K562 (cell line): ENCODE measurements at regions not wholly inside any gene's neighbourhood (a gene's known extent, or its start where the extent isn't known, plus 50 kb on each side); places are given as distances from the start of the nearest gene placed in this dataset.

Experiments
- ATAC-seq: fragments of 200-7000 bp; cut with Tn5 transposase; 3 replicates; pipeline ENCODE4 v1.9.1; 2020; ENCODE audit warnings: moderate library complexity
- BruUV-seq: library from RNA; stranded (reverse); fragments of 400-500 nt; replicated peaks from 2 replicates; lab custom pipeline; 2021; lab: Mats Ljungman, UMichigan
- CTCF ChIA-PET: fragments of 300-600 bp; formaldehyde crosslinking; extraction: SDS; loops from one replicate; lab custom pipeline; 2021; ENCODE audit warnings: low intra/inter-chr PET ratio; lab: Yijun Ruan, JAX
- POLR2A ChIA-PET: fragments of 300-600, 350-650 bp; sonication (Branson Sonifier 250); formaldehyde crosslinking; extraction: SDS; loops from one replicate; lab custom pipeline; 2021; ENCODE audit warnings: antibody characterized with exemption, inconsistent platforms; lab: Yijun Ruan, JAX
- DNase-seq, 4 experiments: peaks; one replicate each; pipeline versions ENCODE4 v3.0.0 to v3.0.0-alpha.2; 2011 to 2018; ENCODE audit warnings: low spot score in 3 of 4, mixed read lengths in 3 of 4; ENCODE audit errors: extremely low read depth in 1 of 4
- FAIRE-seq: peaks from 2 replicates; lab custom pipeline; 2011; peaks lifted over from hg19 to GRCh38; lab: Jason Lieb, UNC
- H2AFZ ChIP-seq: 2 replicates; pipeline ENCODE4 v1.6.0; 2011; ENCODE audit warnings: low read depth, low read length, control low read depth, inconsistent platforms
- H3K27ac ChIP-seq: fragments of 200-600 bp; 3 replicates; pipeline ENCODE4 v1.8.0; 2011; ENCODE audit warnings: low read depth, mild to moderate bottlenecking, control low read depth, inconsistent platforms, low read length, moderate library complexity, mixed read lengths; ENCODE audit errors: extremely low read depth
- H3K27me3 ChIP-seq, 2 experiments: fragments of 300-600 bp in 1 of 2; 2 replicates in 1 of 2; 3 replicates in 1 of 2; pipeline versions ENCODE4 v1.6.0 to v1.8.0; 2011; ENCODE audit warnings: inconsistent platforms in 2 of 2, low read length in 2 of 2, mild to moderate bottlenecking in 1 of 2, mixed read lengths in 1 of 2, moderate library complexity in 1 of 2; ENCODE audit not compliant: control insufficient read depth in 2 of 2, insufficient read depth in 2 of 2
- H3K36me3 ChIP-seq: fragments of 300-600 bp; 3 replicates; pipeline ENCODE4 v1.8.0; 2011; ENCODE audit warnings: mild to moderate bottlenecking, low read length, inconsistent platforms; ENCODE audit not compliant: control insufficient read depth, insufficient read depth
- H3K4me1 ChIP-seq, 2 experiments: fragments of 200-600 bp in 1 of 2; replicated peaks in 1 of 2; 2 replicates in 1 of 2; 3 replicates in 1 of 2; pipeline versions ENCODE4 v1.5.1 to v1.8.0; 2011; ENCODE audit warnings: inconsistent platforms in 2 of 2, low read length in 2 of 2, mild to moderate bottlenecking in 1 of 2, mixed read lengths in 1 of 2, moderate library complexity in 1 of 2; ENCODE audit not compliant: control insufficient read depth in 2 of 2, insufficient read depth in 2 of 2
- H3K4me2 ChIP-seq: 2 replicates; pipeline ENCODE4 v1.6.1; 2011; ENCODE audit warnings: low read length, control low read depth, inconsistent platforms, mixed read lengths; ENCODE audit not compliant: insufficient read depth
- H3K4me3 ChIP-seq: fragments of 200-600 bp; sonication (generic), shearing (Covaris generic); 2 replicates; pipeline ENCODE4 v1.5.1; 2016; ENCODE audit warnings: control low read depth, inconsistent platforms
- H3K79me2 ChIP-seq: fragments of 200-600 bp; 3 replicates; pipeline ENCODE4 v1.8.0; 2011; ENCODE audit warnings: low read length, inconsistent platforms; ENCODE audit not compliant: control insufficient read depth, insufficient read depth
- H3K9ac ChIP-seq, 2 experiments: 2 replicates each; pipeline versions ENCODE4 v1.6.0 to v1.6.1; 2011; ENCODE audit warnings: low read depth in 2 of 2, low read length in 2 of 2, control low read depth in 1 of 2, inconsistent platforms in 1 of 2, mild to moderate bottlenecking in 1 of 2, mixed read lengths in 1 of 2; ENCODE audit not compliant: insufficient read depth in 1 of 2
- H3K9me1 ChIP-seq: one replicate; pipeline ENCODE4 v1.6.0; 2011; ENCODE audit warnings: inconsistent platforms, mild to moderate bottlenecking, low read length, moderate library complexity; ENCODE audit not compliant: control insufficient read depth, insufficient read depth
- H3K9me3 ChIP-seq: replicated peaks from 2 replicates; pipeline ENCODE4 v1.5.1; 2011; ENCODE audit warnings: low read depth, low read length, inconsistent platforms; ENCODE audit not compliant: control insufficient read depth, insufficient read depth
- H4K20me1 ChIP-seq: replicated peaks from 2 replicates; pipeline ENCODE4 v1.6.1; 2011; ENCODE audit warnings: low read length, inconsistent platforms, mixed read lengths; ENCODE audit not compliant: control insufficient read depth, insufficient read depth
- ATF1 ChIP-seq, 2 experiments: fragments of 450-650 bp in 1 of 2; IDR thresholded peaks; 2 replicates each; pipeline ENCODE4 v1.6.1; 2016; ENCODE audit warnings: missing compliant biosample characterization in 1 of 2, missing genetic modification characterization in 1 of 2
- CCNT2 ChIP-seq: IDR thresholded peaks from 2 replicates; pipeline ENCODE4 v1.6.1; 2011; ENCODE audit warnings: borderline replicate concordance, low read depth, mild to moderate bottlenecking, moderate library complexity, mixed read lengths, low read length; ENCODE audit not compliant: insufficient read length; ENCODE audit errors: extremely low read depth
- ETV5 ChIP-seq: sonication (generic); formaldehyde crosslinking; IDR thresholded peaks from 2 replicates; pipeline ENCODE4 v1.4.0; 2020; ENCODE audit warnings: low read depth, mild to moderate bottlenecking, missing genetic modification reagents
- GATA2 ChIP-seq: sonication (generic); formaldehyde crosslinking; IDR thresholded peaks from 2 replicates; pipeline ENCODE4 v1.4.0; 2020; ENCODE audit warnings: mild to moderate bottlenecking, missing genetic modification reagents
- GATAD2A ChIP-seq: fragments of 450-650 bp; IDR thresholded peaks from 2 replicates; pipeline ENCODE4 v1.6.1; 2017
- GTF2E2 ChIP-seq: fragments of 200-800 bp; sonication (Bioruptor generic); IDR thresholded peaks from 2 replicates; pipeline ENCODE4 v1.6.1; 2016; ENCODE audit warnings: missing genetic modification characterization, missing compliant biosample characterization
- HMG20B ChIP-seq: fragments of 250-450 bp; sonication (Bioruptor Pico); IDR thresholded peaks from 2 replicates; pipeline ENCODE4 v1.5.0; 2021; ENCODE audit warnings: mild to moderate bottlenecking
- JUND ChIP-seq, 2 experiments: IDR thresholded peaks; 2 replicates in 1 of 2; 3 replicates in 1 of 2; pipeline ENCODE4 v1.6.1; 2011; ENCODE audit warnings: borderline replicate concordance in 2 of 2, low read depth in 2 of 2, low read length in 2 of 2, improper control_type of control experiment in 1 of 2, missing biosample characterization in 1 of 2, missing genetic modification characterization in 1 of 2, missing genetic modification reagents in 1 of 2
- MYBL2 ChIP-seq, 2 experiments: fragments of 450-650 bp in 1 of 2; sonication (generic) in 1 of 2; formaldehyde crosslinking in 1 of 2; IDR thresholded peaks; 2 replicates each; pipeline versions ENCODE4 v1.6.1 to v1.8.1; 2017 to 2022; ENCODE audit warnings: borderline replicate concordance in 1 of 2, inconsistent platforms in 1 of 2, low read depth in 1 of 2, mild to moderate bottlenecking in 1 of 2, missing genetic modification reagents in 1 of 2, moderate library complexity in 1 of 2
- RAD51 ChIP-seq: fragments of 450-650 bp; IDR thresholded peaks from 2 replicates; pipeline ENCODE4 v1.7.1; 2016; ENCODE audit warnings: low read depth, mild to moderate bottlenecking, borderline replicate concordance
- RBM14 ChIP-seq: fragments of 200-400 bp; formaldehyde crosslinking; IDR thresholded peaks from 2 replicates; pipeline ENCODE4 v1.6.1; 2018; ENCODE audit warnings: low read depth, mild to moderate bottlenecking, low read length, moderate library complexity, borderline replicate concordance; ENCODE audit not compliant: insufficient read depth
- ZBTB7A ChIP-seq: IDR thresholded peaks from 2 replicates; pipeline ENCODE4 v1.6.1; 2011; ENCODE audit warnings: low read depth, mild to moderate bottlenecking, low read length, moderate library complexity, borderline replicate concordance; ENCODE audit not compliant: control insufficient read depth
- ZNF143 ChIP-seq: sonication (generic); formaldehyde crosslinking; IDR thresholded peaks from 2 replicates; pipeline ENCODE4 v1.9.0; 2022; ENCODE audit warnings: mild to moderate bottlenecking, missing genetic modification reagents
- ZNF668 ChIP-seq: fragments of 250-450 bp; sonication (Bioruptor Pico); IDR thresholded peaks from 2 replicates; pipeline ENCODE4 v1.8.0; 2022; ENCODE audit warnings: mild to moderate bottlenecking, inconsistent platforms
- ZNF778 ChIP-seq: fragments of 450-650 bp; formaldehyde crosslinking; IDR thresholded peaks from 2 replicates; pipeline ENCODE4 v1.4.0; 2020; ENCODE audit warnings: mild to moderate bottlenecking, moderate library complexity
- WGBS: fragments of 100-300 bp; shearing (Covaris generic); methylation state at CpG from one replicate; pipeline ENCODE4 v1.1.6; 2016; ENCODE audit warnings: low coverage, mixed read lengths; ENCODE audit not compliant: insufficient coverage; ENCODE audit errors: missing lambda C conversion rate; 5-methylcytosine and 5-hydroxymethylcytosine counted together
- in situ Hi-C: fragments of 300-500 bp; cut with MboI; formaldehyde crosslinking; loops from 4 replicates; pipeline ENCODE4 v1.15.0; 2018; ENCODE audit warnings: inconsistent platforms, mixed read lengths
- intact Hi-C: fragments of 100-400 bp; cut with micrococcal nuclease; formaldehyde crosslinking; loops from 2 replicates; pipeline ENCODE4 v1.14.2; 2022
- TF ChIP-seq, protein P1 (sequence below): sonication (generic); formaldehyde crosslinking; IDR thresholded peaks from 2 replicates; pipeline ENCODE4 v1.9.0; 2022; ENCODE audit warnings: mild to moderate bottlenecking, missing genetic modification reagents
- TF ChIP-seq, protein P2 (sequence below): fragments of 250-450 bp; sonication (Bioruptor Pico); IDR thresholded peaks from 2 replicates; pipeline ENCODE4 v1.9.0; 2021; ENCODE audit warnings: mild to moderate bottlenecking
- TF ChIP-seq, protein P3 (sequence below): sonication (generic); formaldehyde crosslinking; IDR thresholded peaks from 2 replicates; pipeline ENCODE4 v1.8.0; 2022; ENCODE audit warnings: mild to moderate bottlenecking, missing genetic modification reagents
- TF ChIP-seq, protein P4 (sequence below): sonication (generic); formaldehyde crosslinking; IDR thresholded peaks from 2 replicates; pipeline ENCODE4 v1.5.0; 2020; ENCODE audit warnings: missing genetic modification reagents

DNA sequence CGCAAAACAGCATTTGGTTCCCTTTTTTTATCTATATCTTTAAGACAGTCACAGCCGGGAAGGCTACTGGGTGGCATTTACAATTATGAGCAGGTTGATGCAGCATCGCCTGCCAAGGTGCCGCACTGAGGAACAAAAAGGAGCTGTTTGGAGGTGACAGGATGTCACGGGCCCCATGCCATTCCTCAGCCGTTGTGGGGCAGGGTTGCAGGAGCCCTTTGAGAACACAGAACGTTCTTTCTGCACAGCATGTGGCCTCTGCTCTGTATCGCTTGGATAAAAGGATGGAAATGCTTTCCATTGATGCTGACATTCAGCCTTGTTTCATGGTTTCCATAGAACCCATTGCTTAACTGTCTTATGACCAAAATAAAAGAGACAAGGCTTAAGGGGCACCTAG is 141.9 kb upstream of the CDH5 start (continued):
- no peak for TF ChIP-seq ETV5 (CRISPR knock-in tag)
- TF ChIP-seq GTF2E2 (tag), result no peak
- TF ChIP-seq, protein P1, sequence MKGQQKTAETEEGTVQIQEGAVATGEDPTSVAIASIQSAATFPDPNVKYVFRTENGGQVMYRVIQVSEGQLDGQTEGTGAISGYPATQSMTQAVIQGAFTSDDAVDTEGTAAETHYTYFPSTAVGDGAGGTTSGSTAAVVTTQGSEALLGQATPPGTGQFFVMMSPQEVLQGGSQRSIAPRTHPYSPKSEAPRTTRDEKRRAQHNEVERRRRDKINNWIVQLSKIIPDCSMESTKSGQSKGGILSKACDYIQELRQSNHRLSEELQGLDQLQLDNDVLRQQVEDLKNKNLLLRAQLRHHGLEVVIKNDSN (CRISPR knock-in tag), result no peak
- TF ChIP-seq ZNF778 (CRISPR knock-in tag), result no peak

DNA sequence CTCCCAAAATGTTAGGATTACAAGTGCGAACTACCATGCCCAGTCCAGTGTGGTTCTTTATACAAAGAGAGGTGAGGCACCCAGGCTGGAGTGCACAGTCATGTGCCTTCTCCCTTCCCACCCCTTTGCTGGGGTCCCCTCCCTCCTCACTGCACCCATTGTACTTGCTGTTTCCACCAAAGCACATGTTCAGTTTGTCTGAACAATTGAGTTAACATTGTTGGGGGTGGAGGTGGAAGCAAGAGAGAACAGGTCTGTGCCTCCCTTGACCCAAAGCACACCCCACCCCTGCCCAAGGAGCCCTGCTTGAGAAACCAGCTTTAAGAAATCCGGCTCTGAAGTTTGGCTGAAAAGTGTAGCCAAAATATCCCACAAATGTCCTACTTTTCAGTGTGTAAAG is 142.3 kb upstream of the CDH5 start:
- Histone ChIP-seq H3K4me3 (no peak overlapping the region), H3K36me3 (no peaks in the 10 kb centered on the region), H2AFZ (no peak overlapping the region), H3K9ac (no peak overlapping the region), H3K27me3 (no peaks in the 10 kb centered on the region), H3K9me1 (no peaks in the 10 kb centered on the region), H3K9me3 (no peaks in the 10 kb centered on the region), H3K27ac (no peak overlapping the region), H3K4me1 (no peaks in the 10 kb centered on the region), H3K79me2 (no peaks in the 10 kb centered on the region), H3K4me2 (no peak overlapping the region), H4K20me1 (no peaks in the 10 kb centered on the region)
- DNase-seq (no peak), FAIRE-seq (no peak), ATAC-seq (no peak)
- 0% methylated on average over 2 of the region's 2 CpGs for WGBS
- CTCF ChIA-PET, result no interaction called here
- intact Hi-C loops, result no loop called here
- POLR2A ChIA-PET, result interaction anchor here (0.6 kb wide), 1 partner anchor 1093 kb away, joined by 3 read pairs; no protein-coding TSS in a partner anchor
- in situ Hi-C loops, result no loop called here
- BruUV-seq, result no TSS peak
- no peak for TF ChIP-seq GATAD2A
- TF ChIP-seq, protein P2, sequence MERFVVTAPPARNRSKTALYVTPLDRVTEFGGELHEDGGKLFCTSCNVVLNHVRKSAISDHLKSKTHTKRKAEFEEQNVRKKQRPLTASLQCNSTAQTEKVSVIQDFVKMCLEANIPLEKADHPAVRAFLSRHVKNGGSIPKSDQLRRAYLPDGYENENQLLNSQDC (CRISPR knock-in tag), result no peak
- TF ChIP-seq ATF1 (CRISPR knock-in tag; IDR thresholded peaks at IDR 0.05), result no peak
- no peak for TF ChIP-seq ATF1 (tag; IDR thresholded peaks at IDR 0.05)
- no peak for TF ChIP-seq ZBTB7A
- no peak for TF ChIP-seq MYBL2 (IDR thresholded peaks at IDR 0.05; ENCODE audit: low read depth)
- TF ChIP-seq MYBL2 (CRISPR knock-in tag; IDR thresholded peaks at IDR 0.05; ENCODE audit: borderline replicate concordance), result no peak
- TF ChIP-seq, protein P3, sequence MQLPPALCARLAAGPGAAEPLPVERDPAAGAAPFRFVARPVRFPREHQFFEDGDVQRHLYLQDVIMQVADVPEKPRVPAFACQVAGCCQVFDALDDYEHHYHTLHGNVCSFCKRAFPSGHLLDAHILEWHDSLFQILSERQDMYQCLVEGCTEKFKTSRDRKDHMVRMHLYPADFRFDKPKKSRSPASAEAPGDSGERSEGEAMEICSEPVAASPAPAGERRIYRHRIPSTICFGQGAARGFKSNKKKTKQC (CRISPR knock-in tag), result no peak
- TF ChIP-seq ZNF143 (CRISPR knock-in tag), result no peak
- TF ChIP-seq, protein P4, sequence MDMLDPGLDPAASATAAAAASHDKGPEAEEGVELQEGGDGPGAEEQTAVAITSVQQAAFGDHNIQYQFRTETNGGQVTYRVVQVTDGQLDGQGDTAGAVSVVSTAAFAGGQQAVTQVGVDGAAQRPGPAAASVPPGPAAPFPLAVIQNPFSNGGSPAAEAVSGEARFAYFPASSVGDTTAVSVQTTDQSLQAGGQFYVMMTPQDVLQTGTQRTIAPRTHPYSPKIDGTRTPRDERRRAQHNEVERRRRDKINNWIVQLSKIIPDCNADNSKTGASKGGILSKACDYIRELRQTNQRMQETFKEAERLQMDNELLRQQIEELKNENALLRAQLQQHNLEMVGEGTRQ (CRISPR knock-in tag), result no peak
- no peak for TF ChIP-seq GATA2 (CRISPR knock-in tag)
- TF ChIP-seq CCNT2, result no peak
- no peak for TF ChIP-seq JUND (IDR thresholded peaks at IDR 0.05; ENCODE audit: borderline replicate concordance, low read depth, low read length)
- TF ChIP-seq JUND (tag; IDR thresholded peaks at IDR 0.05; ENCODE audit: borderline replicate concordance, low read depth, low read length), result no peak
- TF ChIP-seq RAD51, result no peak
- TF ChIP-seq ZNF668, result no peak
- TF ChIP-seq RBM14, result no peak
- no peak for TF ChIP-seq HMG20B (CRISPR knock-in tag)
